ENCODE measurements at regions not wholly inside any gene's neighbourhood (a gene's known extent, or its start where the extent isn't known, plus 50 kb on each side); places are given as distances from the start of the nearest gene placed in this dataset.

GRCh38 chr22:34931026-34931425 is 134.9 kb upstream of the ISX start:
- ChIA-PET CTCF (no interaction called here), POLR2A (no interaction called here)
- Histone ChIP-seq H3K27me3 (ENCODE audit: control insufficient read depth in 2 of 2, insufficient read depth in 2 of 2, low read length in 2 of 2) (no peaks in the 10 kb centered on the region), H3K4me3 (replicated peaks in 1 of 3; ENCODE audit: insufficient read depth in 1 of 3, low read depth in 1 of 3, low read length in 3 of 3) (no peak overlapping the region), H3K79me2 (ENCODE audit: control insufficient read depth, insufficient read depth, low read length) (no peaks in the 10 kb centered on the region), H3K4me2 (ENCODE audit: insufficient read depth, low read length) (no peak overlapping the region), H2AFZ (ENCODE audit: low read depth, low read length) (no peak overlapping the region), H3K36me3 (ENCODE audit: control insufficient read depth in 2 of 2, extremely low read depth in 1 of 2, insufficient read depth in 2 of 2, low read length in 2 of 2) (no peaks in the 10 kb centered on the region), H3K9me1 (replicated peaks; ENCODE audit: control insufficient read depth, extremely low read depth, insufficient read depth, low read length) (no peaks in the 10 kb centered on the region), H3K9me3 (replicated peaks; ENCODE audit: control insufficient read depth, insufficient read depth, low read length) (peaks cover 7% of the 10 kb centered on the region), H4K20me1 (replicated peaks; ENCODE audit: control insufficient read depth, extremely low read depth, insufficient read depth, low read length) (no peaks in the 10 kb centered on the region), H3K9ac (replicated peaks; ENCODE audit: extremely low read depth, insufficient read depth, low read length) (no peak overlapping the region), H3K27ac (ENCODE audit: insufficient read depth, low read depth, low read length) (no peak overlapping the region), H3K4me1 (ENCODE audit: control insufficient read depth, extremely low read depth, insufficient read depth, low read length) (no peaks in the 10 kb centered on the region)
- intact Hi-C loops (cut with micrococcal nuclease) = no loop called here
- no peak for DNase-seq (ENCODE audit: low read depth, low spot score)
- FAIRE-seq = no peak
- BruUV-seq (replicated peaks) = no TSS peak
- TF ChIP-seq CTCF (IDR thresholded peaks at IDR 0.05; ENCODE audit: extremely low read depth in 1 of 2, insufficient read depth in 1 of 2, low read depth in 1 of 2, low read length in 2 of 2) (no peak), MAX (IDR thresholded peaks at IDR 0.05; ENCODE audit: insufficient read depth, insufficient read length) (no peak), POLR2AphosphoS5 (IDR thresholded peaks at IDR 0.05; ENCODE audit: insufficient read depth, low read depth, low read length) (no peak), POLR2A (IDR thresholded peaks at IDR 0.05; ENCODE audit: low read depth, low read length) (no peak), FOS (IDR thresholded peaks at IDR 0.05; ENCODE audit: borderline replicate concordance, insufficient read depth, low read length) (no peak), EZH2 (IDR thresholded peaks at IDR 0.05; ENCODE audit: borderline replicate concordance, low read depth, low read length, severe bottlenecking) (no peak)
- dilution Hi-C loops (cut with MboI; ENCODE audit: extremely low pct_ligation_motif_present, low sequenced_read_pairs) = no loop called here

- BruUV-seq (replicated peaks) = no TSS peak
- intact Hi-C loops (cut with micrococcal nuclease) (no loop called here), dilution Hi-C loops (cut with MboI; ENCODE audit: extremely low pct_ligation_motif_present, low sequenced_read_pairs) (no loop called here)
- H3K27ac ChIP-seq (ENCODE audit: insufficient read depth, low read depth, low read length) = no peak overlapping the region
- H2AFZ ChIP-seq (ENCODE audit: low read depth, low read length) = no peak overlapping the region
- no peak overlapping the region for H3K9ac ChIP-seq (replicated peaks; ENCODE audit: extremely low read depth, insufficient read depth, low read length)
- DNase-seq (ENCODE audit: low read depth, low spot score) (no peak), FAIRE-seq (no peak)
- H3K27me3 ChIP-seq (ENCODE audit: control insufficient read depth in 2 of 2, insufficient read depth in 2 of 2, low read length in 2 of 2) = no peaks in the 10 kb centered on the region
- H3K4me2 ChIP-seq (ENCODE audit: insufficient read depth, low read length) = no peak overlapping the region
- H3K4me3 ChIP-seq (replicated peaks in 1 of 3; ENCODE audit: insufficient read depth in 1 of 3, low read depth in 1 of 3, low read length in 3 of 3) = no peak overlapping the region
- H3K79me2 ChIP-seq (ENCODE audit: control insufficient read depth, insufficient read depth, low read length) = no peaks in the 10 kb centered on the region
- ChIA-PET CTCF (no interaction called here), POLR2A (no interaction called here)
- no peaks in the 10 kb centered on the region for H3K36me3 ChIP-seq (ENCODE audit: control insufficient read depth in 2 of 2, extremely low read depth in 1 of 2, insufficient read depth in 2 of 2, low read length in 2 of 2)
- no peaks in the 10 kb centered on the region for H3K9me1 ChIP-seq (replicated peaks; ENCODE audit: control insufficient read depth, extremely low read depth, insufficient read depth, low read length)
- no peaks in the 10 kb centered on the region for H4K20me1 ChIP-seq (replicated peaks; ENCODE audit: control insufficient read depth, extremely low read depth, insufficient read depth, low read length)
- H3K9me3 ChIP-seq (replicated peaks; ENCODE audit: control insufficient read depth, insufficient read depth, low read length) = peaks cover 7% of the 10 kb centered on the region
- no peaks in the 10 kb centered on the region for H3K4me1 ChIP-seq (ENCODE audit: control insufficient read depth, extremely low read depth, insufficient read depth, low read length)
- TF ChIP-seq JUN (IDR thresholded peaks at IDR 0.05; ENCODE audit: borderline replicate concordance, insufficient read depth, insufficient read length, low read depth) (no peak), MYC (IDR thresholded peaks at IDR 0.05; ENCODE audit: low read depth, low read length) (no peak), FOS (IDR thresholded peaks at IDR 0.05; ENCODE audit: borderline replicate concordance, insufficient read depth, low read length) (no peak), POLR2A (IDR thresholded peaks at IDR 0.05; ENCODE audit: low read depth, low read length) (no peak), CTCF (IDR thresholded peaks at IDR 0.05; ENCODE audit: extremely low read depth in 1 of 2, insufficient read depth in 1 of 2, low read depth in 1 of 2, low read length in 2 of 2) (no peak)
These were observed 131.7 kb upstream of the ISX start for GRCh38 chr22:34934261-34934660.

Measured in endothelial cell of umbilical vein (primary cell).